Lower leg skin (tissue), 3 donors: ENCODE measurements at regions not wholly inside any gene's neighbourhood (a gene's known extent, or its start where the extent isn't known, plus 50 kb on each side); places are given as distances from the start of the nearest gene placed in this dataset.

Experiments used
- POLR2A ChIP-seq, 2 donors: fragments of 450-650 bp; IDR thresholded peaks; one replicate each; pipeline ENCODE4 v1.6.1; 2016 to 2017; ENCODE audit warnings: antibody characterized with exemption in 2 of 2, mild to moderate bottlenecking in 1 of 2, moderate library complexity in 1 of 2
- TF ChIP-seq, protein P1 (sequence below), 3 donors: fragments of 450-650 bp; IDR thresholded peaks; one replicate each; pipeline ENCODE4 v1.5.1; 2016; ENCODE audit warnings: antibody characterized with exemption in 3 of 3, mild to moderate bottlenecking in 3 of 3, moderate library complexity in 2 of 3

- no peak for TF ChIP-seq POLR2A (IDR thresholded peaks at IDR 0.05)
- TF ChIP-seq, protein P1, sequence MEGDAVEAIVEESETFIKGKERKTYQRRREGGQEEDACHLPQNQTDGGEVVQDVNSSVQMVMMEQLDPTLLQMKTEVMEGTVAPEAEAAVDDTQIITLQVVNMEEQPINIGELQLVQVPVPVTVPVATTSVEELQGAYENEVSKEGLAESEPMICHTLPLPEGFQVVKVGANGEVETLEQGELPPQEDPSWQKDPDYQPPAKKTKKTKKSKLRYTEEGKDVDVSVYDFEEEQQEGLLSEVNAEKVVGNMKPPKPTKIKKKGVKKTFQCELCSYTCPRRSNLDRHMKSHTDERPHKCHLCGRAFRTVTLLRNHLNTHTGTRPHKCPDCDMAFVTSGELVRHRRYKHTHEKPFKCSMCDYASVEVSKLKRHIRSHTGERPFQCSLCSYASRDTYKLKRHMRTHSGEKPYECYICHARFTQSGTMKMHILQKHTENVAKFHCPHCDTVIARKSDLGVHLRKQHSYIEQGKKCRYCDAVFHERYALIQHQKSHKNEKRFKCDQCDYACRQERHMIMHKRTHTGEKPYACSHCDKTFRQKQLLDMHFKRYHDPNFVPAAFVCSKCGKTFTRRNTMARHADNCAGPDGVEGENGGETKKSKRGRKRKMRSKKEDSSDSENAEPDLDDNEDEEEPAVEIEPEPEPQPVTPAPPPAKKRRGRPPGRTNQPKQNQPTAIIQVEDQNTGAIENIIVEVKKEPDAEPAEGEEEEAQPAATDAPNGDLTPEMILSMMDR (IDR thresholded peaks at IDR 0.05) = no peak
Measured at GRCh38 chr7:136527554-136527953, 340.9 kb upstream of the CHRM2 start.
